Keratinocyte (primary cell): ENCODE measurements at regions not wholly inside any gene's neighbourhood (a gene's known extent, or its start where the extent isn't known, plus 50 kb on each side); places are given as distances from the start of the nearest gene placed in this dataset.

Experiments
- DNase-seq: peaks from one replicate; pipeline ENCODE4 v3.0.0-alpha.2; 2011; ENCODE audit warnings: low read depth, missing footprints, low spot score
- FAIRE-seq: peaks from 2 replicates; lab custom pipeline; 2011; peaks lifted over from hg19 to GRCh38; lab: Jason Lieb, UNC
- H2AFZ ChIP-seq: 2 replicates; pipeline ENCODE4 v1.6.0; 2012; ENCODE audit warnings: low read length, control low read depth, inconsistent platforms; ENCODE audit not compliant: control insufficient read depth
- H3K27ac ChIP-seq: 2 replicates; pipeline ENCODE4 v1.5.1; 2011; ENCODE audit warnings: low read length; ENCODE audit not compliant: control insufficient read depth, insufficient read depth
- H3K27me3 ChIP-seq: 3 replicates; pipeline ENCODE4 v1.6.0; 2011; ENCODE audit warnings: low read length; ENCODE audit not compliant: control insufficient read depth, insufficient read depth; ENCODE audit errors: extremely low read depth
- H3K36me3 ChIP-seq, 2 experiments: 2 replicates in 1 of 2; 3 replicates in 1 of 2; pipeline ENCODE4 v1.5.1; 2011; ENCODE audit warnings: low read length in 2 of 2, mild to moderate bottlenecking in 1 of 2; ENCODE audit not compliant: control insufficient read depth in 2 of 2, insufficient read depth in 2 of 2; ENCODE audit errors: extremely low read depth in 1 of 2
- H3K4me1 ChIP-seq: 3 replicates; pipeline ENCODE4 v1.5.1; 2011; ENCODE audit warnings: low read length; ENCODE audit not compliant: control insufficient read depth, insufficient read depth; ENCODE audit errors: extremely low read depth
- H3K4me2 ChIP-seq: 3 replicates; pipeline ENCODE4 v1.6.0; 2011; ENCODE audit warnings: low read depth, low read length; ENCODE audit not compliant: control insufficient read depth, insufficient read depth; ENCODE audit errors: extremely low read depth
- H3K4me3 ChIP-seq, 3 experiments: fragments of 200-600 bp in 1 of 3; sonication (generic) in 1 of 3; 2 replicates in 2 of 3; 3 replicates in 1 of 3; pipeline ENCODE4 v1.5.1; 2011 to 2016; ENCODE audit warnings: low read length in 3 of 3, mild to moderate bottlenecking in 3 of 3, control low read depth in 2 of 3, inconsistent platforms in 1 of 3, low read depth in 1 of 3, mixed read lengths in 1 of 3, mixed run types in 1 of 3, moderate library complexity in 1 of 3; ENCODE audit not compliant: control insufficient read depth in 2 of 3, insufficient read depth in 2 of 3; ENCODE audit errors: extremely low read depth in 1 of 3
- H3K79me2 ChIP-seq: 2 replicates; pipeline ENCODE4 v1.6.0; 2012; ENCODE audit warnings: low read length; ENCODE audit not compliant: control insufficient read depth, insufficient read depth
- H3K9ac ChIP-seq: 3 replicates; pipeline ENCODE4 v1.6.0; 2011; ENCODE audit warnings: low read length; ENCODE audit not compliant: control insufficient read depth, insufficient read depth; ENCODE audit errors: extremely low read depth
- H3K9me1 ChIP-seq: 3 replicates; pipeline ENCODE4 v1.6.0; 2011; ENCODE audit warnings: low read length; ENCODE audit not compliant: control insufficient read depth, insufficient read depth; ENCODE audit errors: extremely low read depth
- H3K9me3 ChIP-seq: 2 replicates; pipeline ENCODE4 v1.5.1; 2012; ENCODE audit warnings: low read depth, low read length; ENCODE audit not compliant: control insufficient read depth
- H4K20me1 ChIP-seq: 3 replicates; pipeline ENCODE4 v1.6.0; 2011; ENCODE audit warnings: low read length; ENCODE audit not compliant: control insufficient read depth, insufficient read depth; ENCODE audit errors: extremely low read depth
- CTCF ChIP-seq, 3 experiments: IDR thresholded peaks in 1 of 3; conservative IDR thresholded peaks in 1 of 3; optimal IDR thresholded peaks in 1 of 3; 2 replicates in 2 of 3; 3 replicates in 1 of 3; pipeline versions ENCODE3 to v1.5.1; 2011; ENCODE audit warnings: low read length in 3 of 3, mild to moderate bottlenecking in 3 of 3, moderate library complexity in 2 of 3, control low read depth in 1 of 3, inconsistent platforms in 1 of 3; ENCODE audit not compliant: insufficient read depth in 2 of 3; ENCODE audit errors: extremely low read depth in 1 of 3
- EZH2 ChIP-seq: IDR thresholded peaks from one replicate; pipeline ENCODE4 v1.6.1; 2012; ENCODE audit warnings: inconsistent platforms, mild to moderate bottlenecking, low read length, moderate library complexity
- dilution Hi-C: fragments of 300-500 bp; cut with MboI; formaldehyde crosslinking; loops from one replicate; pipeline ENCODE4 v1.7.0; 2020; ENCODE audit warnings: low sequenced_read_pairs; ENCODE audit not compliant: extremely low pct_ligation_motif_present

GRCh38 chr14:43765474-43765873, 741.6 kb downstream of the FSCB start:
- Histone ChIP-seq H3K36me3 (no peaks in the 10 kb centered on the region), H3K9ac (no peak overlapping the region), H2AFZ (no peak overlapping the region), H3K4me1 (no peaks in the 10 kb centered on the region), H3K27me3 (no peaks in the 10 kb centered on the region), H3K9me1 (no peaks in the 10 kb centered on the region), H3K9me3 (no peaks in the 10 kb centered on the region), H4K20me1 (no peaks in the 10 kb centered on the region), H3K27ac (no peak overlapping the region), H3K4me3 (no peak overlapping the region), H3K4me2 (no peak overlapping the region), H3K79me2 (no peaks in the 10 kb centered on the region)
- dilution Hi-C loops = no loop called here
- DNase-seq (no peak), FAIRE-seq (no peak)
- TF ChIP-seq EZH2 = no peak
- no peak for TF ChIP-seq CTCF (optimal IDR thresholded peaks at IDR 0.05 in 1 of 3, IDR thresholded peaks at IDR 0.05 in 1 of 3, conservative IDR thresholded peaks at IDR 0.05 in 1 of 3; ENCODE audit: extremely low read depth in 1 of 3, insufficient read depth in 2 of 3, low read length in 3 of 3)

- Histone ChIP-seq H3K9ac (no peak overlapping the region), H3K4me1 (no peaks in the 10 kb centered on the region), H3K9me1 (no peaks in the 10 kb centered on the region), H4K20me1 (no peaks in the 10 kb centered on the region), H3K79me2 (no peaks in the 10 kb centered on the region), H2AFZ (no peak overlapping the region), H3K36me3 (no peaks in the 10 kb centered on the region), H3K27ac (no peak overlapping the region), H3K4me3 (no peak overlapping the region), H3K9me3 (no peaks in the 10 kb centered on the region), H3K4me2 (no peak overlapping the region), H3K27me3 (no peaks in the 10 kb centered on the region)
- FAIRE-seq (no peak), DNase-seq (no peak)
- dilution Hi-C loops = no loop called here
- TF ChIP-seq CTCF (optimal IDR thresholded peaks at IDR 0.05 in 1 of 3, IDR thresholded peaks at IDR 0.05 in 1 of 3, conservative IDR thresholded peaks at IDR 0.05 in 1 of 3; ENCODE audit: extremely low read depth in 1 of 3, insufficient read depth in 2 of 3, low read length in 3 of 3) (no peak), EZH2 (no peak)
These were observed 742.6 kb downstream of the FSCB start for GRCh38 chr14:43764433-43764832.
